Endothelial cell of umbilical vein (primary cell): ENCODE measurements at regions not wholly inside any gene's neighbourhood (a gene's known extent, or its start where the extent isn't known, plus 50 kb on each side); places are given as distances from the start of the nearest gene placed in this dataset.

Experiments used
- CTCF ChIP-seq, 2 donors: IDR thresholded peaks; 1 replicate in 1 of 2; 2 replicates in 1 of 2; pipeline ENCODE4 v1.5.1; 2011; ENCODE audit warnings: low read length in 2 of 2, mild to moderate bottlenecking in 2 of 2, moderate library complexity in 2 of 2, control low read depth in 1 of 2, inconsistent platforms in 1 of 2, low read depth in 1 of 2; ENCODE audit not compliant: insufficient read depth in 1 of 2; ENCODE audit errors: extremely low read depth in 1 of 2
- EZH2 ChIP-seq: IDR thresholded peaks from 2 replicates; pipeline ENCODE4 v1.6.1; 2012; ENCODE audit warnings: borderline replicate concordance, low read depth, mild to moderate bottlenecking, moderate library complexity, low read length, inconsistent platforms; ENCODE audit not compliant: severe bottlenecking
- FOS ChIP-seq: IDR thresholded peaks from 2 replicates; pipeline ENCODE4 v1.6.1; 2011; ENCODE audit warnings: mild to moderate bottlenecking, low read length, moderate library complexity, borderline replicate concordance; ENCODE audit not compliant: insufficient read depth
- JUN ChIP-seq: IDR thresholded peaks from 2 replicates; pipeline ENCODE4 v1.6.1; 2011; ENCODE audit warnings: borderline replicate concordance, low read depth; ENCODE audit not compliant: insufficient read length, insufficient read depth
- MYC ChIP-seq: IDR thresholded peaks from one replicate; pipeline ENCODE4 v1.6.1; 2011; ENCODE audit warnings: mild to moderate bottlenecking, low read depth, low read length
- POLR2A ChIP-seq: IDR thresholded peaks from 2 replicates; pipeline ENCODE4 v1.6.1; 2012; ENCODE audit warnings: low read depth, mild to moderate bottlenecking, control low read depth, low read length
- POLR2AphosphoS5 ChIP-seq: IDR thresholded peaks from 2 replicates; pipeline ENCODE4 v1.6.1; 2012; ENCODE audit warnings: low read depth, mild to moderate bottlenecking, control low read depth, low read length, moderate library complexity; ENCODE audit not compliant: insufficient read depth

GRCh38 chr2:106275971-106276370, 81.9 kb upstream of the UXS1 start:
- TF ChIP-seq POLR2A, result no peak
- TF ChIP-seq CTCF (IDR thresholded peaks at IDR 0.05; ENCODE audit: extremely low read depth in 1 of 2, insufficient read depth in 1 of 2, low read depth in 1 of 2, low read length in 2 of 2), result no peak
- TF ChIP-seq POLR2AphosphoS5, result no peak
- TF ChIP-seq JUN, result no peak
- no peak for TF ChIP-seq FOS
- no peak for TF ChIP-seq EZH2
- no peak for TF ChIP-seq MYC
